ENCODE measurements at regions not wholly inside any gene's neighbourhood (a gene's known extent, or its start where the extent isn't known, plus 50 kb on each side); places are given as distances from the start of the nearest gene placed in this dataset.
"Not testable (repeated sequence)": the region's sequence is repeated elsewhere in the genome, so short reads cannot be mapped to it uniquely, and the experiment has no call there.

- no peaks in the 10 kb centered on the region for H3K36me3 ChIP-seq (ENCODE audit: control insufficient read depth, insufficient read depth, low read length)
- DNase-seq (ENCODE audit: low read depth) (no peak), FAIRE-seq (no peak)
- TF ChIP-seq CTCF (IDR thresholded peaks at IDR 0.05; ENCODE audit: insufficient read depth, low read length, severe bottlenecking): no peak
- H3K27me3 ChIP-seq (ENCODE audit: control insufficient read depth, insufficient read depth, low read length): no peaks in the 10 kb centered on the region
- no peak overlapping the region for H3K4me3 ChIP-seq (ENCODE audit: low read depth, low read length)
Measured at GRCh38 chr16:26457095-26457494, 609.6 kb upstream of the C16orf82 start.

GRCh38 chr16:26457882-26458281 is 608.8 kb upstream of the C16orf82 start:
- Histone ChIP-seq H3K36me3 (ENCODE audit: control insufficient read depth, insufficient read depth, low read length) (no peaks in the 10 kb centered on the region), H3K27me3 (ENCODE audit: control insufficient read depth, insufficient read depth, low read length) (no peaks in the 10 kb centered on the region), H3K4me3 (ENCODE audit: low read depth, low read length) (no peak overlapping the region)
- DNase-seq (ENCODE audit: low read depth): no peak
- TF ChIP-seq CTCF (IDR thresholded peaks at IDR 0.05; ENCODE audit: insufficient read depth, low read length, severe bottlenecking): no peak
- no peak for FAIRE-seq

- DNase-seq (ENCODE audit: low read depth) (no peak), FAIRE-seq (no peak)
- no peak overlapping the region for H3K4me3 ChIP-seq (ENCODE audit: low read depth, low read length)
- no peaks in the 10 kb centered on the region for H3K36me3 ChIP-seq (ENCODE audit: control insufficient read depth, insufficient read depth, low read length)
- no peaks in the 10 kb centered on the region for H3K27me3 ChIP-seq (ENCODE audit: control insufficient read depth, insufficient read depth, low read length)
- no peak for TF ChIP-seq CTCF (IDR thresholded peaks at IDR 0.05; ENCODE audit: insufficient read depth, low read length, severe bottlenecking)
Measured at GRCh38 chr16:26464576-26465266, 602.0 kb upstream of the C16orf82 start.

GRCh38 chr16:26474405-26474804 is 592.3 kb upstream of the C16orf82 start:
- H3K27me3 ChIP-seq (ENCODE audit: control insufficient read depth, insufficient read depth, low read length); FAIRE-seq; DNase-seq (ENCODE audit: low read depth); H3K36me3 ChIP-seq (ENCODE audit: control insufficient read depth, insufficient read depth, low read length); H3K4me3 ChIP-seq (ENCODE audit: low read depth, low read length): not testable (repeated sequence)

GRCh38 chr16:26475596-26475995 is 591.1 kb upstream of the C16orf82 start:
- no peak for TF ChIP-seq CTCF (IDR thresholded peaks at IDR 0.05; ENCODE audit: insufficient read depth, low read length, severe bottlenecking)
- no peak for FAIRE-seq

GRCh38 chr16:26491101-26491670 is 575.5 kb upstream of the C16orf82 start:
- H3K27me3 ChIP-seq (ENCODE audit: control insufficient read depth, insufficient read depth, low read length): no peaks in the 10 kb centered on the region
- TF ChIP-seq CTCF (IDR thresholded peaks at IDR 0.05; ENCODE audit: insufficient read depth, low read length, severe bottlenecking): no peak
- H3K4me3 ChIP-seq (ENCODE audit: low read depth, low read length): no peak overlapping the region
- DNase-seq (ENCODE audit: low read depth) (no peak), FAIRE-seq (no peak)
- no peaks in the 10 kb centered on the region for H3K36me3 ChIP-seq (ENCODE audit: control insufficient read depth, insufficient read depth, low read length)

More at GRCh38 chr16:26475596-26475995, 591.1 kb upstream of the C16orf82 start:
- Histone ChIP-seq H3K27me3 (ENCODE audit: control insufficient read depth, insufficient read depth, low read length) (no peaks in the 10 kb centered on the region), H3K4me3 (ENCODE audit: low read depth, low read length) (no peak overlapping the region), H3K36me3 (ENCODE audit: control insufficient read depth, insufficient read depth, low read length) (no peaks in the 10 kb centered on the region)
- DNase-seq (ENCODE audit: low read depth): no peak

All from bronchial epithelial cell (primary cell).